Endothelial cell of umbilical vein (primary cell): ENCODE measurements at regions not wholly inside any gene's neighbourhood (a gene's known extent, or its start where the extent isn't known, plus 50 kb on each side); places are given as distances from the start of the nearest gene placed in this dataset.

Experiments used
- BruUV-seq: library from RNA; stranded (reverse); fragments of 400-500 nt; replicated peaks from 2 replicates; lab custom pipeline; 2021; lab: Mats Ljungman, UMichigan
- CTCF ChIA-PET: fragments of 300-600, 350-600 bp; sonication (Branson Sonifier 250); formaldehyde crosslinking; loops from one replicate; lab custom pipeline; 2021; ENCODE audit warnings: antibody characterized with exemption, inconsistent platforms; lab: Charles Lee
- POLR2A ChIA-PET: fragments of 300-600, 350-600 bp; sonication (Branson Sonifier 250); formaldehyde crosslinking; loops from one replicate; lab custom pipeline; 2021; ENCODE audit warnings: antibody characterized with exemption, inconsistent platforms; lab: Charles Lee
- DNase-seq: peaks from one replicate; pipeline ENCODE4 v3.0.0-alpha.2; 2011; ENCODE audit warnings: low read depth, low spot score
- FAIRE-seq: peaks from 2 replicates; lab custom pipeline; 2011; peaks lifted over from hg19 to GRCh38; lab: Jason Lieb, UNC
- H2AFZ ChIP-seq: 2 replicates; pipeline ENCODE4 v1.6.0; 2012; ENCODE audit warnings: low read depth, low read length, control low read depth, inconsistent platforms
- H3K27ac ChIP-seq: 2 replicates; pipeline ENCODE4 v1.5.1; 2011; ENCODE audit warnings: low read depth, mild to moderate bottlenecking, control low read depth, low read length, moderate library complexity; ENCODE audit not compliant: insufficient read depth
- H3K27me3 ChIP-seq, 2 experiments: 2 replicates each; pipeline versions ENCODE4 v1.6.0 to v1.6.1; 2011; ENCODE audit warnings: low read length in 2 of 2, mixed read lengths in 1 of 2; ENCODE audit not compliant: control insufficient read depth in 2 of 2, insufficient read depth in 2 of 2
- H3K36me3 ChIP-seq, 2 experiments: 2 replicates in 1 of 2; 3 replicates in 1 of 2; pipeline ENCODE4 v1.5.1; 2011; ENCODE audit warnings: low read length in 2 of 2, mild to moderate bottlenecking in 1 of 2, moderate library complexity in 1 of 2; ENCODE audit not compliant: control insufficient read depth in 2 of 2, insufficient read depth in 2 of 2; ENCODE audit errors: extremely low read depth in 1 of 2
- H3K4me1 ChIP-seq: 3 replicates; pipeline ENCODE4 v1.5.1; 2011; ENCODE audit warnings: mild to moderate bottlenecking, low read length; ENCODE audit not compliant: control insufficient read depth, insufficient read depth; ENCODE audit errors: extremely low read depth
- H3K4me2 ChIP-seq: 2 replicates; pipeline ENCODE4 v1.6.1; 2011; ENCODE audit warnings: low read length, control low read depth, mixed read lengths; ENCODE audit not compliant: insufficient read depth
- H3K4me3 ChIP-seq, 3 experiments: fragments of 200-600 bp in 1 of 3; sonication (generic), shearing (Covaris generic) in 1 of 3; replicated peaks in 1 of 3; 2 replicates each; pipeline ENCODE4 v1.5.1; 2011 to 2016; ENCODE audit warnings: control low read depth in 3 of 3, low read length in 3 of 3, mild to moderate bottlenecking in 2 of 3, inconsistent platforms in 1 of 3, low read depth in 1 of 3, moderate library complexity in 1 of 3; ENCODE audit not compliant: insufficient read depth in 1 of 3
- H3K79me2 ChIP-seq: 2 replicates; pipeline ENCODE4 v1.6.0; 2012; ENCODE audit warnings: low read length, inconsistent platforms; ENCODE audit not compliant: control insufficient read depth, insufficient read depth
- H3K9ac ChIP-seq: replicated peaks from 2 replicates; pipeline ENCODE3; 2011; ENCODE audit warnings: low read length, control low read depth; ENCODE audit not compliant: insufficient read depth; ENCODE audit errors: extremely low read depth
- H3K9me1 ChIP-seq: replicated peaks from 3 replicates; pipeline ENCODE4 v1.6.0; 2011; ENCODE audit warnings: mild to moderate bottlenecking, low read length; ENCODE audit not compliant: control insufficient read depth, insufficient read depth; ENCODE audit errors: extremely low read depth
- H3K9me3 ChIP-seq: replicated peaks from 2 replicates; pipeline ENCODE4 v1.5.1; 2012; ENCODE audit warnings: low read length, inconsistent platforms; ENCODE audit not compliant: control insufficient read depth, insufficient read depth
- H4K20me1 ChIP-seq: replicated peaks from 2 replicates; pipeline ENCODE3; 2011; ENCODE audit warnings: mild to moderate bottlenecking, low read length; ENCODE audit not compliant: control insufficient read depth, insufficient read depth; ENCODE audit errors: extremely low read depth
- EZH2 ChIP-seq: IDR thresholded peaks from 2 replicates; pipeline ENCODE4 v1.6.1; 2012; ENCODE audit warnings: borderline replicate concordance, low read depth, mild to moderate bottlenecking, moderate library complexity, low read length, inconsistent platforms; ENCODE audit not compliant: severe bottlenecking
- FOS ChIP-seq: IDR thresholded peaks from 2 replicates; pipeline ENCODE4 v1.6.1; 2011; ENCODE audit warnings: mild to moderate bottlenecking, low read length, moderate library complexity, borderline replicate concordance; ENCODE audit not compliant: insufficient read depth
- GATA2 ChIP-seq: IDR thresholded peaks from 2 replicates; pipeline ENCODE4 v1.7.0; 2011; ENCODE audit warnings: low read depth, mild to moderate bottlenecking, moderate library complexity, mixed read lengths, low read length; ENCODE audit not compliant: insufficient read length, insufficient read depth
- JUN ChIP-seq: IDR thresholded peaks from 2 replicates; pipeline ENCODE4 v1.6.1; 2011; ENCODE audit warnings: borderline replicate concordance, low read depth; ENCODE audit not compliant: insufficient read length, insufficient read depth
- MYC ChIP-seq: IDR thresholded peaks from one replicate; pipeline ENCODE4 v1.6.1; 2011; ENCODE audit warnings: mild to moderate bottlenecking, low read depth, low read length
- POLR2A ChIP-seq: IDR thresholded peaks from 2 replicates; pipeline ENCODE4 v1.6.1; 2012; ENCODE audit warnings: low read depth, mild to moderate bottlenecking, control low read depth, low read length
- POLR2AphosphoS5 ChIP-seq: IDR thresholded peaks from 2 replicates; pipeline ENCODE4 v1.6.1; 2012; ENCODE audit warnings: low read depth, mild to moderate bottlenecking, control low read depth, low read length, moderate library complexity; ENCODE audit not compliant: insufficient read depth
- dilution Hi-C: fragments of 300-500 bp; cut with MboI; formaldehyde crosslinking; loops from one replicate; pipeline ENCODE4 v1.15.0; 2019; ENCODE audit warnings: low sequenced_read_pairs; ENCODE audit not compliant: extremely low pct_ligation_motif_present
- intact Hi-C: fragments of 100-400 bp; cut with micrococcal nuclease; formaldehyde crosslinking; loops from one replicate; pipeline ENCODE4 v1.10.0; 2022
- TF ChIP-seq, protein P1 (sequence below): IDR thresholded peaks from 2 replicates; pipeline ENCODE4 v1.6.1; 2011; ENCODE audit not compliant: insufficient read depth, insufficient read length
- TF ChIP-seq, protein P2 (sequence below), 2 donors: IDR thresholded peaks; 1 replicate in 1 of 2; 2 replicates in 1 of 2; pipeline ENCODE4 v1.5.1; 2011; ENCODE audit warnings: low read length in 2 of 2, mild to moderate bottlenecking in 2 of 2, moderate library complexity in 2 of 2, control low read depth in 1 of 2, inconsistent platforms in 1 of 2, low read depth in 1 of 2; ENCODE audit not compliant: insufficient read depth in 1 of 2; ENCODE audit errors: extremely low read depth in 1 of 2

DNA sequence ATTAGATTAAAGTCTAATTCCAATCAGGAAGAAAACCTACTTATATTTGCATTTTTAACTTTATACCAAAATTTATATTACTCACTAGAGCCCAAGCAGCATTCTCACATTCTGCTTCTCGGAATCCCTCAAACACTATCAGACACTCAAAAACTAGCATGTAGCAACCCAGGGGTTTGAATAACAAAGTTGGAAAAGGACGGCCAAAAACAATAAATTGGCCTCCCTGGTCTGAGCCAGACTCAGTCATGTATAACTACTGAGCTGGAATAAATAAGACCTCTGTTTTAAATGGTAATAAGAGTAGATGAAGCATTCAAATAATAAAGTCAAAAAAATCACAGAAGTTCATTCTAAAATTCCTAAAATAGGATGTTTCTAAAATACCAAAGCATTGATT, 290.9 kb downstream of the IRS1 start:
- Histone ChIP-seq H4K20me1 (no peaks in the 10 kb centered on the region), H3K79me2 (no peaks in the 10 kb centered on the region), H3K27ac (no peak overlapping the region), H3K36me3 (no peaks in the 10 kb centered on the region), H3K27me3 (no peaks in the 10 kb centered on the region), H2AFZ (no peak overlapping the region), H3K4me1 (no peaks in the 10 kb centered on the region), H3K9me3 (no peaks in the 10 kb centered on the region), H3K4me2 (no peak overlapping the region), H3K9ac (no peak overlapping the region), H3K4me3 (no peak overlapping the region), H3K9me1 (no peaks in the 10 kb centered on the region)
- no TSS peak for BruUV-seq
- dilution Hi-C loops (no loop called here), intact Hi-C loops (no loop called here)
- TF ChIP-seq FOS: no peak
- TF ChIP-seq, protein P1, sequence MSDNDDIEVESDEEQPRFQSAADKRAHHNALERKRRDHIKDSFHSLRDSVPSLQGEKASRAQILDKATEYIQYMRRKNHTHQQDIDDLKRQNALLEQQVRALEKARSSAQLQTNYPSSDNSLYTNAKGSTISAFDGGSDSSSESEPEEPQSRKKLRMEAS: no peak
- TF ChIP-seq EZH2: no peak
- no peak for TF ChIP-seq POLR2AphosphoS5
- TF ChIP-seq POLR2A: no peak
- TF ChIP-seq GATA2: no peak
- TF ChIP-seq MYC: no peak
- ChIA-PET POLR2A (no interaction called here), CTCF (no interaction called here)
- no peak for DNase-seq
- no peak for FAIRE-seq

DNA sequence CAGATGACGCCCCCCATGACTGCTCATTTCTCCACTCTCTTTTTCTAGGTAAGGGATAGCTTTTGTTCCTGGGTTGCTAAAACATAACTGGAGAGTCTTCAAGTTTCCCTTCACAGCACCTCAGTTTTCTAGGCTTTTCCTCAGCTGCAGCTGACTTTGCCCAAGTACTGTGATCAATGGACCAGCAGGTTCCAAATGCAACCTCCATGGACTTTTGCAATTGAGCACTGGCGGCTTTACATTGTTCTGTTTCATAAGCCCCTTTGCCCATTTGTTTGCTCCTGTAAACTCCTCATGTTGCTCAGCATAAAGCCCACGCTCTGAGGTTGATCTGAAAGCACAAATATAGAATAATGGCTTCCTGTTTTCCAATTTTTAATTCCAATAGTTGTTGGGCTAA, 291.6 kb downstream of the IRS1 start:
- H3K4me2 ChIP-seq: no peak overlapping the region
- BruUV-seq: no TSS peak
- H3K27ac ChIP-seq: no peak overlapping the region
- H3K4me1 ChIP-seq: no peaks in the 10 kb centered on the region
- H4K20me1 ChIP-seq: no peaks in the 10 kb centered on the region
- H3K9ac ChIP-seq: no peak overlapping the region
- no peaks in the 10 kb centered on the region for H3K36me3 ChIP-seq
- intact Hi-C loops (no loop called here), dilution Hi-C loops (no loop called here)
- CTCF ChIA-PET: no interaction called here
- POLR2A ChIA-PET: no interaction called here
- no peaks in the 10 kb centered on the region for H3K27me3 ChIP-seq
- FAIRE-seq (no peak), DNase-seq (no peak)
- TF ChIP-seq FOS (no peak), EZH2 (no peak), MYC (no peak), GATA2 (no peak), JUN (no peak), POLR2A (no peak), POLR2AphosphoS5 (no peak)
- TF ChIP-seq, protein P1: no peak
- TF ChIP-seq, protein P2, sequence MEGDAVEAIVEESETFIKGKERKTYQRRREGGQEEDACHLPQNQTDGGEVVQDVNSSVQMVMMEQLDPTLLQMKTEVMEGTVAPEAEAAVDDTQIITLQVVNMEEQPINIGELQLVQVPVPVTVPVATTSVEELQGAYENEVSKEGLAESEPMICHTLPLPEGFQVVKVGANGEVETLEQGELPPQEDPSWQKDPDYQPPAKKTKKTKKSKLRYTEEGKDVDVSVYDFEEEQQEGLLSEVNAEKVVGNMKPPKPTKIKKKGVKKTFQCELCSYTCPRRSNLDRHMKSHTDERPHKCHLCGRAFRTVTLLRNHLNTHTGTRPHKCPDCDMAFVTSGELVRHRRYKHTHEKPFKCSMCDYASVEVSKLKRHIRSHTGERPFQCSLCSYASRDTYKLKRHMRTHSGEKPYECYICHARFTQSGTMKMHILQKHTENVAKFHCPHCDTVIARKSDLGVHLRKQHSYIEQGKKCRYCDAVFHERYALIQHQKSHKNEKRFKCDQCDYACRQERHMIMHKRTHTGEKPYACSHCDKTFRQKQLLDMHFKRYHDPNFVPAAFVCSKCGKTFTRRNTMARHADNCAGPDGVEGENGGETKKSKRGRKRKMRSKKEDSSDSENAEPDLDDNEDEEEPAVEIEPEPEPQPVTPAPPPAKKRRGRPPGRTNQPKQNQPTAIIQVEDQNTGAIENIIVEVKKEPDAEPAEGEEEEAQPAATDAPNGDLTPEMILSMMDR (IDR thresholded peaks at IDR 0.05; ENCODE audit: extremely low read depth in 1 of 2, insufficient read depth in 1 of 2, low read depth in 1 of 2, low read length in 2 of 2): no peak
- no peak overlapping the region for H3K4me3 ChIP-seq
- H3K9me3 ChIP-seq: no peaks in the 10 kb centered on the region
- no peaks in the 10 kb centered on the region for H3K9me1 ChIP-seq
- no peaks in the 10 kb centered on the region for H3K79me2 ChIP-seq
- H2AFZ ChIP-seq: no peak overlapping the region
